CD4-positive, alpha-beta T cell (primary cell): ENCODE measurements at regions not wholly inside any gene's neighbourhood (a gene's known extent, or its start where the extent isn't known, plus 50 kb on each side); places are given as distances from the start of the nearest gene placed in this dataset.

Source experiments
- ATAC-seq: fragments of 200-7000 bp; cut with Tn5 transposase; one replicate; pipeline ENCODE4 v1.10.0; 2022; ENCODE audit warnings: mild to moderate bottlenecking; ENCODE audit not compliant: poor library complexity
- CTCF ChIA-PET: fragments of 350-600 bp; sonication (Branson Sonifier 250); formaldehyde crosslinking; loops from one replicate; lab custom pipeline; 2021; ENCODE audit warnings: antibody characterized with exemption, inconsistent platforms; lab: Charles Lee
- POLR2A ChIA-PET: fragments of 350-600 bp; sonication (Branson Sonifier 250); formaldehyde crosslinking; loops from one replicate; lab custom pipeline; 2021; ENCODE audit warnings: antibody characterized with exemption, inconsistent platforms; lab: Charles Lee
- DNase-seq, 14 experiments: peaks; one replicate each; pipeline ENCODE4 v3.0.0-alpha.2; 2013 to 2020; ENCODE audit warnings: mixed read lengths in 2 of 14
- H3K27ac ChIP-seq, 2 donors: one replicate each; pipeline versions ENCODE4 v1.5.1 to v1.7.0; 2013; ENCODE audit warnings: low read length in 2 of 2, low read depth in 1 of 2, mild to moderate bottlenecking in 1 of 2
- H3K27me3 ChIP-seq, 2 experiments: 1 replicate in 1 of 2; 2 replicates in 1 of 2; pipeline versions ENCODE4 v1.6.1 to v1.7.0; 2013; ENCODE audit warnings: low read length in 2 of 2, control low read depth in 1 of 2, mild to moderate bottlenecking in 1 of 2, moderate library complexity in 1 of 2; ENCODE audit not compliant: insufficient read depth in 2 of 2, control insufficient read depth in 1 of 2
- H3K36me3 ChIP-seq: one replicate; pipeline ENCODE4 v1.6.1; 2013; ENCODE audit warnings: low read length, control low read depth; ENCODE audit not compliant: insufficient read depth
- H3K4me1 ChIP-seq: one replicate; pipeline ENCODE4 v1.6.1; 2013; ENCODE audit warnings: low read length, control low read depth; ENCODE audit not compliant: insufficient read depth
- H3K4me3 ChIP-seq: one replicate; pipeline ENCODE4 v1.5.1; 2013; ENCODE audit warnings: mild to moderate bottlenecking, low read length, moderate library complexity
- H3K9me3 ChIP-seq, 2 experiments: 1 replicate in 1 of 2; 2 replicates in 1 of 2; pipeline versions ENCODE4 v1.6.1 to v1.7.0; 2013; ENCODE audit warnings: low read length in 2 of 2, mild to moderate bottlenecking in 2 of 2, control low read depth in 1 of 2, moderate library complexity in 1 of 2; ENCODE audit not compliant: control insufficient read depth in 1 of 2, insufficient read depth in 1 of 2
- H3K27ac Mint-ChIP-seq: one replicate; pipeline ENCODE4 v1.8.0; 2020; ENCODE audit warnings: mixed read lengths
- H3K27me3 Mint-ChIP-seq: one replicate; pipeline ENCODE4 v1.8.0; 2021; ENCODE audit warnings: mixed read lengths
- H3K36me3 Mint-ChIP-seq: one replicate; pipeline ENCODE4 v1.8.0; 2021; ENCODE audit warnings: low read depth, mixed read lengths
- H3K4me1 Mint-ChIP-seq: one replicate; pipeline ENCODE4 v1.8.0; 2021; ENCODE audit warnings: low read depth, mixed read lengths
- H3K4me3 Mint-ChIP-seq: one replicate; pipeline ENCODE4 v1.8.0; 2020; ENCODE audit warnings: mild to moderate bottlenecking, mixed read lengths
- H3K9me3 Mint-ChIP-seq: one replicate; pipeline ENCODE4 v1.8.0; 2020; ENCODE audit warnings: mixed read lengths
- CTCF ChIP-seq: fragments of 200-600 bp; IDR thresholded peaks from one replicate; pipeline ENCODE4 v1.8.0; 2022; ENCODE audit warnings: antibody characterized with exemption, mild to moderate bottlenecking
- intact Hi-C, 2 experiments: fragments of 100-400 bp; cut with DNase I in 1 of 2; cut with micrococcal nuclease in 1 of 2; formaldehyde crosslinking; loops; one replicate each; pipeline versions ENCODE4 v1.15.1 to v1.9.0; 2023 to 2025; cut with DNase I, micrococcal nuclease

- no peak for TF ChIP-seq CTCF
- H3K27me3 ChIP-seq, result no peaks in the 10 kb centered on the region
- intact Hi-C loops, result no loop called here
- no peak for ATAC-seq
- H3K36me3 ChIP-seq, result no peaks in the 10 kb centered on the region
- ChIA-PET POLR2A (no interaction called here), CTCF (no interaction called here)
- no peaks in the 10 kb centered on the region for H3K9me3 ChIP-seq
- H3K27me3 Mint-ChIP-seq, result peaks cover 9% of the 10 kb centered on the region
- no peak overlapping the region for H3K4me3 ChIP-seq
- no peak overlapping the region for H3K27ac ChIP-seq
- no peaks in the 10 kb centered on the region for H3K9me3 Mint-ChIP-seq
- H3K4me1 Mint-ChIP-seq, result no peaks in the 10 kb centered on the region
- no peak for DNase-seq
- no peak overlapping the region for H3K4me3 Mint-ChIP-seq
- no peaks in the 10 kb centered on the region for H3K4me1 ChIP-seq
- no peak overlapping the region for H3K27ac Mint-ChIP-seq
- no peaks in the 10 kb centered on the region for H3K36me3 Mint-ChIP-seq
Observed at GRCh38 chr15:35737441-35737840, 191.5 kb upstream of the DPH6 start.

- no peak overlapping the region for H3K27ac ChIP-seq
- H3K4me3 Mint-ChIP-seq, result no peak overlapping the region
- no peak overlapping the region for H3K27ac Mint-ChIP-seq
- H3K36me3 ChIP-seq, result no peaks in the 10 kb centered on the region
- no peaks in the 10 kb centered on the region for H3K27me3 ChIP-seq
- ChIA-PET POLR2A (no interaction called here), CTCF (no interaction called here)
- no peak for TF ChIP-seq CTCF
- H3K4me3 ChIP-seq, result no peak overlapping the region
- DNase-seq (no peak), ATAC-seq (no peak)
- no peaks in the 10 kb centered on the region for H3K36me3 Mint-ChIP-seq
- H3K27me3 Mint-ChIP-seq, result peaks cover 9% of the 10 kb centered on the region
- no peaks in the 10 kb centered on the region for H3K4me1 Mint-ChIP-seq
- no peaks in the 10 kb centered on the region for H3K4me1 ChIP-seq
- H3K9me3 ChIP-seq, result no peaks in the 10 kb centered on the region
- intact Hi-C loops, result no loop called here
- no peaks in the 10 kb centered on the region for H3K9me3 Mint-ChIP-seq
Observed at GRCh38 chr15:35738370-35738769, 192.4 kb upstream of the DPH6 start.

- Mint-ChIP-seq H3K36me3 (no peaks in the 10 kb centered on the region), H3K4me3 (no peak overlapping the region), H3K9me3 (no peaks in the 10 kb centered on the region), H3K4me1 (no peaks in the 10 kb centered on the region), H3K27me3 (peaks cover 12% of the 10 kb centered on the region), H3K27ac (no peak overlapping the region)
- ATAC-seq (no peak), DNase-seq (no peak)
- ChIA-PET CTCF (no interaction called here), POLR2A (interaction anchor here (0.6 kb wide), 1 partner anchor 13 kb away, joined by 3 read pairs; no protein-coding TSS in a partner anchor)
- H3K36me3 ChIP-seq, result no peaks in the 10 kb centered on the region
- H3K4me1 ChIP-seq, result no peaks in the 10 kb centered on the region
- no peaks in the 10 kb centered on the region for H3K27me3 ChIP-seq
- no peak overlapping the region for H3K27ac ChIP-seq
- no peaks in the 10 kb centered on the region for H3K9me3 ChIP-seq
- no peak for TF ChIP-seq CTCF
- no peak overlapping the region for H3K4me3 ChIP-seq
- intact Hi-C loops, result no loop called here
Observed at GRCh38 chr15:35740761-35741160, 194.8 kb upstream of the DPH6 start.
